Iris pigment epithelial cell (primary cell): ENCODE measurements at regions not wholly inside any gene's neighbourhood (a gene's known extent, or its start where the extent isn't known, plus 50 kb on each side); places are given as distances from the start of the nearest gene placed in this dataset.
"Not testable (repeated sequence)": the region's sequence is repeated elsewhere in the genome, so short reads cannot be mapped to it uniquely, and the experiment has no call there.

Experiments
- DNase-seq: peaks from one replicate; pipeline ENCODE4 v3.0.0-alpha.2; 2011; ENCODE audit warnings: low read depth

GRCh38 chr20:48329676-48330664 lies 497.8 kb downstream of the PREX1 start:
- peak; percentile 41 for DNase-seq

- DNase-seq, result no peak
Observed at GRCh38 chr20:48329031-48329615, 498.7 kb downstream of the PREX1 start.

GRCh38 chr20:48327848-48328247 lies 500.0 kb downstream of the PREX1 start:
- not testable (repeated sequence) for DNase-seq

GRCh38 chr20:48326868-48327267 lies 500.9 kb downstream of the PREX1 start:
- DNase-seq, result no peak

GRCh38 chr20:48326434-48326691 lies 501.4 kb downstream of the PREX1 start:
- no peak for DNase-seq

- DNase-seq, result no peak
Observed at GRCh38 chr20:48325656-48326433, 502.0 kb downstream of the PREX1 start.

GRCh38 chr20:48324744-48325143 lies 503.1 kb downstream of the PREX1 start:
- DNase-seq, result no peak

GRCh38 chr20:48321271-48321670 lies 506.5 kb downstream of the PREX1 start:
- DNase-seq, result no peak

- peak; percentile 20 for DNase-seq
Observed at GRCh38 chr20:48319943-48320584, 507.7 kb downstream of the PREX1 start.

GRCh38 chr20:48317578-48317977 lies 510.2 kb downstream of the PREX1 start:
- no peak for DNase-seq

GRCh38 chr20:48314925-48315592 lies 512.7 kb downstream of the PREX1 start:
- DNase-seq, result no peak

GRCh38 chr20:48313324-48313723 lies 514.5 kb downstream of the PREX1 start:
- DNase-seq, result peak; percentile 33

GRCh38 chr20:48311956-48312355 lies 515.8 kb downstream of the PREX1 start:
- DNase-seq, result no peak

GRCh38 chr20:48310305-48310704 lies 517.5 kb downstream of the PREX1 start:
- DNase-seq, result no peak

GRCh38 chr20:48309293-48309692 lies 518.5 kb downstream of the PREX1 start:
- no peak for DNase-seq

- DNase-seq, result no peak
Observed at GRCh38 chr20:48308882-48309281, 518.9 kb downstream of the PREX1 start.

GRCh38 chr20:48308232-48308781 lies 519.5 kb downstream of the PREX1 start:
- no peak for DNase-seq

- DNase-seq, result no peak
Observed at GRCh38 chr20:48307277-48307676, 520.5 kb downstream of the PREX1 start.

- DNase-seq, result no peak
Observed at GRCh38 chr20:48302844-48303542, 517.7 kb upstream of the SULF2 start.

- no peak for DNase-seq
Observed at GRCh38 chr20:48302149-48302548, 516.9 kb upstream of the SULF2 start.

- DNase-seq, result no peak
Observed at GRCh38 chr20:48301189-48301588, 515.9 kb upstream of the SULF2 start.
